ENCODE measurements at regions not wholly inside any gene's neighbourhood (a gene's known extent, or its start where the extent isn't known, plus 50 kb on each side); places are given as distances from the start of the nearest gene placed in this dataset.

GRCh38 chr14:80404413-80404812 is 193.1 kb upstream of the DIO2 start:
- no peaks in the 10 kb centered on the region for H3K79me2 ChIP-seq (ENCODE audit: control insufficient read depth, insufficient read depth, low read length)
- no peaks in the 10 kb centered on the region for H3K4me1 ChIP-seq (ENCODE audit: control insufficient read depth, extremely low read depth, insufficient read depth, low read length)
- DNase-seq (ENCODE audit: low read depth, low spot score) (no peak), FAIRE-seq (no peak)
- H3K4me2 ChIP-seq (ENCODE audit: insufficient read depth, low read length), result no peak overlapping the region
- no peaks in the 10 kb centered on the region for H3K9me3 ChIP-seq (replicated peaks; ENCODE audit: control insufficient read depth, insufficient read depth, low read length)
- intact Hi-C loops (cut with micrococcal nuclease), result no loop called here
- no peak for TF ChIP-seq CTCF (IDR thresholded peaks at IDR 0.05; ENCODE audit: extremely low read depth in 1 of 2, insufficient read depth in 1 of 2, low read depth in 1 of 2, low read length in 2 of 2)
- CTCF ChIA-PET, result no interaction called here
- no peak overlapping the region for H2AFZ ChIP-seq (ENCODE audit: low read depth, low read length)
- H3K9me1 ChIP-seq (replicated peaks; ENCODE audit: control insufficient read depth, extremely low read depth, insufficient read depth, low read length), result no peaks in the 10 kb centered on the region
- no peaks in the 10 kb centered on the region for H3K36me3 ChIP-seq (ENCODE audit: control insufficient read depth in 2 of 2, extremely low read depth in 1 of 2, insufficient read depth in 2 of 2, low read length in 2 of 2)
- no peak overlapping the region for H3K9ac ChIP-seq (replicated peaks; ENCODE audit: extremely low read depth, insufficient read depth, low read length)
- dilution Hi-C loops (cut with MboI; ENCODE audit: extremely low pct_ligation_motif_present, low sequenced_read_pairs), result no loop called here
- no peak overlapping the region for H3K27ac ChIP-seq (ENCODE audit: insufficient read depth, low read depth, low read length)
- no peaks in the 10 kb centered on the region for H3K27me3 ChIP-seq (ENCODE audit: control insufficient read depth in 2 of 2, insufficient read depth in 2 of 2, low read length in 2 of 2)
- no peaks in the 10 kb centered on the region for H4K20me1 ChIP-seq (replicated peaks; ENCODE audit: control insufficient read depth, extremely low read depth, insufficient read depth, low read length)
- BruUV-seq (replicated peaks), result no TSS peak
- H3K4me3 ChIP-seq (replicated peaks in 1 of 3; ENCODE audit: insufficient read depth in 1 of 3, low read depth in 1 of 3, low read length in 3 of 3), result no peak overlapping the region
- POLR2A ChIA-PET, result no interaction called here

- DNase-seq (ENCODE audit: low read depth, low spot score), result no peak
These were observed 191.7 kb upstream of the DIO2 start for GRCh38 chr14:80403036-80403435.

More at GRCh38 chr14:80403036-80403435, 191.7 kb upstream of the DIO2 start:
- TF ChIP-seq JUN (IDR thresholded peaks at IDR 0.05; ENCODE audit: borderline replicate concordance, insufficient read depth, insufficient read length, low read depth) (no peak), POLR2AphosphoS5 (IDR thresholded peaks at IDR 0.05; ENCODE audit: insufficient read depth, low read depth, low read length) (no peak), EZH2 (IDR thresholded peaks at IDR 0.05; ENCODE audit: borderline replicate concordance, low read depth, low read length, severe bottlenecking) (no peak), MAX (IDR thresholded peaks at IDR 0.05; ENCODE audit: insufficient read depth, insufficient read length) (no peak)
- no TSS peak for BruUV-seq (replicated peaks)
- H4K20me1 ChIP-seq (replicated peaks; ENCODE audit: control insufficient read depth, extremely low read depth, insufficient read depth, low read length), result no peaks in the 10 kb centered on the region
- intact Hi-C loops (cut with micrococcal nuclease) (no loop called here), dilution Hi-C loops (cut with MboI; ENCODE audit: extremely low pct_ligation_motif_present, low sequenced_read_pairs) (no loop called here)
- no peak overlapping the region for H3K27ac ChIP-seq (ENCODE audit: insufficient read depth, low read depth, low read length)
- no peak overlapping the region for H3K4me3 ChIP-seq (replicated peaks in 1 of 3; ENCODE audit: insufficient read depth in 1 of 3, low read depth in 1 of 3, low read length in 3 of 3)
- POLR2A ChIA-PET, result no interaction called here
- H3K9me1 ChIP-seq (replicated peaks; ENCODE audit: control insufficient read depth, extremely low read depth, insufficient read depth, low read length), result no peaks in the 10 kb centered on the region
- CTCF ChIA-PET, result no interaction called here
- no peaks in the 10 kb centered on the region for H3K27me3 ChIP-seq (ENCODE audit: control insufficient read depth in 2 of 2, insufficient read depth in 2 of 2, low read length in 2 of 2)
- no peak overlapping the region for H2AFZ ChIP-seq (ENCODE audit: low read depth, low read length)
- no peaks in the 10 kb centered on the region for H3K9me3 ChIP-seq (replicated peaks; ENCODE audit: control insufficient read depth, insufficient read depth, low read length)
- H3K4me2 ChIP-seq (ENCODE audit: insufficient read depth, low read length), result no peak overlapping the region
- no peaks in the 10 kb centered on the region for H3K4me1 ChIP-seq (ENCODE audit: control insufficient read depth, extremely low read depth, insufficient read depth, low read length)
- H3K9ac ChIP-seq (replicated peaks; ENCODE audit: extremely low read depth, insufficient read depth, low read length), result no peak overlapping the region
- no peaks in the 10 kb centered on the region for H3K36me3 ChIP-seq (ENCODE audit: control insufficient read depth in 2 of 2, extremely low read depth in 1 of 2, insufficient read depth in 2 of 2, low read length in 2 of 2)
- FAIRE-seq, result no peak
- no peaks in the 10 kb centered on the region for H3K79me2 ChIP-seq (ENCODE audit: control insufficient read depth, insufficient read depth, low read length)

Data from endothelial cell of umbilical vein (primary cell).